DND-41 (cell line): ENCODE measurements at regions not wholly inside any gene's neighbourhood (a gene's known extent, or its start where the extent isn't known, plus 50 kb on each side); places are given as distances from the start of the nearest gene placed in this dataset.

Experiments used
- ATAC-seq: fragments of 200-7000 bp; cut with Tn5 transposase; 3 replicates; pipeline ENCODE4 v1.9.1; 2021; ENCODE audit warnings: low read depth; ENCODE audit not compliant: insufficient read depth
- DNase-seq: peaks from one replicate; pipeline ENCODE4 v3.0.0-alpha.2; 2020
- H2AFZ ChIP-seq: 2 replicates; pipeline ENCODE4 v1.6.0; 2012; ENCODE audit warnings: low read depth, low read length
- H3K27ac ChIP-seq: 2 replicates; pipeline ENCODE4 v1.5.1; 2012; ENCODE audit warnings: low read length, inconsistent platforms
- H3K27me3 ChIP-seq: fragments of 200-600 bp; sonication (generic); 2 replicates; pipeline ENCODE4 v1.6.0; 2012; ENCODE audit warnings: low read length, mild to moderate bottlenecking, inconsistent platforms; ENCODE audit not compliant: insufficient read depth, poor library complexity
- H3K36me3 ChIP-seq: 2 replicates; pipeline ENCODE4 v1.5.1; 2012; ENCODE audit warnings: low read length, inconsistent platforms; ENCODE audit not compliant: insufficient read depth
- H3K4me1 ChIP-seq: 2 replicates; pipeline ENCODE4 v1.5.1; 2012; ENCODE audit warnings: mild to moderate bottlenecking, low read length; ENCODE audit not compliant: insufficient read depth
- H3K4me2 ChIP-seq: 2 replicates; pipeline ENCODE4 v1.6.0; 2012; ENCODE audit warnings: mild to moderate bottlenecking, moderate library complexity, low read length, inconsistent platforms; ENCODE audit not compliant: insufficient read depth
- H3K4me3 ChIP-seq, 2 experiments: fragments of 200-600 bp in 1 of 2; shearing (Covaris generic) in 1 of 2; 2 replicates each; pipeline ENCODE4 v1.5.1; 2012 to 2016; ENCODE audit warnings: inconsistent platforms in 2 of 2, low read length in 2 of 2, mild to moderate bottlenecking in 2 of 2, low read depth in 1 of 2, moderate library complexity in 1 of 2
- H3K79me2 ChIP-seq: 2 replicates; pipeline ENCODE4 v1.6.0; 2012; ENCODE audit warnings: low read length, inconsistent platforms; ENCODE audit not compliant: insufficient read depth
- H3K9ac ChIP-seq: 2 replicates; pipeline ENCODE4 v1.6.0; 2012; ENCODE audit warnings: low read depth, mild to moderate bottlenecking, inconsistent platforms, low read length, moderate library complexity
- H3K9me3 ChIP-seq: 2 replicates; pipeline ENCODE4 v1.5.1; 2012; ENCODE audit warnings: low read length, moderate library complexity, mild to moderate bottlenecking, inconsistent platforms; ENCODE audit not compliant: insufficient read depth, severe bottlenecking
- H4K20me1 ChIP-seq: 2 replicates; pipeline ENCODE4 v1.6.0; 2012; ENCODE audit warnings: low read length; ENCODE audit not compliant: insufficient read depth
- CTCF ChIP-seq: IDR thresholded peaks from 2 replicates; pipeline ENCODE4 v1.5.1; 2012; ENCODE audit warnings: borderline replicate concordance, low read length, moderate library complexity, mild to moderate bottlenecking; ENCODE audit not compliant: poor library complexity, severe bottlenecking; ENCODE audit errors: extremely low read depth
- EZH2 ChIP-seq: IDR thresholded peaks from 3 replicates; pipeline ENCODE4 v1.6.1; 2012; ENCODE audit warnings: borderline replicate concordance, low read depth, mild to moderate bottlenecking, moderate library complexity, low read length, inconsistent platforms; ENCODE audit not compliant: severe bottlenecking

DNA sequence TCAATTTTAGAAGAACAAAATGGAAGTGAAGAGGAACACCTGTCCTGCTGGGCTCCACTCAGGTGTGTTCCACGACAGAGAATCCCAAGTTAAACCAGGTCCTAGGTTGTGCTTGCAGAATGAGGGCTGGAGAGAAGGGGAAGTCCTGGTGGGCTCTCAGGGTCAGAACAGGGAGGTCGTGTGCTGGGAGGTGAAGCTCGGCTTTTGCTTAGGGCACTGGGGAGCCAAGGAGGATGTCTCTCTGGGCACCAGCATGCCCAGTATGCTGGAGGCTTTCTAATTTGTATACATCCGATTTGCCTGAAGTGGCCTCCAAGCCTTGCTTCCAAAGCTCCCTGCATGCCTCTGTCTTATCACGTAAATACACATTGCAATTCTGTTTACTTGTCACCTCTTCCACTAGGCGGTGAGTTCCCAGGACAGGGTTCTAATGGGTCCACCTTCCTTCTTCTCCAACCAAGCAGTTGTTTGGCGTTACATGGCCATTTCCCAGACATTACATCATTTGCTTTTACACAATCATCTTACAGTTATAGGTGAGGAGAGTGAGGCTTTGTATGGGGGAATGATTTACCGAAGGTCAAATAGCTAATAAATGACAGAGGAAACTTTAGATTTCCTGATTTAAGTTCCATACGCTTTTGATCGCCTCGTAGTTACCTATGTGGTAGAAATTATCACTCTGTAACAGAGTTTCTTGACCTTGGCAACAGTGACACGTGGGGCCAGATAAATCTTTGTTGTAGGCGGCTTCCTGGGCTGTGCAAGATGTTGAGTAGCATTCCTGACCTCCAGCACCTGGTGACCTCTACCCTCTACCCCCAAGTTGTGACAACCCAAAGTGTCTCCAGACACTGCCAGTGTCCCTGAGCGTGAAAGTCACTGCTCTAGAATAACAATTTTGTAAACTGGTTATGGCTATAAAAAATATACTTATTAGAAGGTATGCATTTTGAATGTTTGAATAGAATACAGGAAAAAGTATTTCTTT is 901.5 kb downstream of the TBC1D22A start:
- no peaks in the 10 kb centered on the region for H4K20me1 ChIP-seq
- no peak overlapping the region for H3K27ac ChIP-seq
- no peak for DNase-seq
- TF ChIP-seq CTCF (no peak), EZH2 (no peak)
- no peaks in the 10 kb centered on the region for H3K79me2 ChIP-seq
- H3K27me3 ChIP-seq, result no peaks in the 10 kb centered on the region
- no peak overlapping the region for H3K4me2 ChIP-seq
- ATAC-seq, result no peak
- no peak overlapping the region for H2AFZ ChIP-seq
- peaks cover 8% of the 10 kb centered on the region for H3K9me3 ChIP-seq
- no peak overlapping the region for H3K9ac ChIP-seq
- no peaks in the 10 kb centered on the region for H3K4me1 ChIP-seq
- H3K36me3 ChIP-seq, result no peaks in the 10 kb centered on the region
- no peak overlapping the region for H3K4me3 ChIP-seq

DNA sequence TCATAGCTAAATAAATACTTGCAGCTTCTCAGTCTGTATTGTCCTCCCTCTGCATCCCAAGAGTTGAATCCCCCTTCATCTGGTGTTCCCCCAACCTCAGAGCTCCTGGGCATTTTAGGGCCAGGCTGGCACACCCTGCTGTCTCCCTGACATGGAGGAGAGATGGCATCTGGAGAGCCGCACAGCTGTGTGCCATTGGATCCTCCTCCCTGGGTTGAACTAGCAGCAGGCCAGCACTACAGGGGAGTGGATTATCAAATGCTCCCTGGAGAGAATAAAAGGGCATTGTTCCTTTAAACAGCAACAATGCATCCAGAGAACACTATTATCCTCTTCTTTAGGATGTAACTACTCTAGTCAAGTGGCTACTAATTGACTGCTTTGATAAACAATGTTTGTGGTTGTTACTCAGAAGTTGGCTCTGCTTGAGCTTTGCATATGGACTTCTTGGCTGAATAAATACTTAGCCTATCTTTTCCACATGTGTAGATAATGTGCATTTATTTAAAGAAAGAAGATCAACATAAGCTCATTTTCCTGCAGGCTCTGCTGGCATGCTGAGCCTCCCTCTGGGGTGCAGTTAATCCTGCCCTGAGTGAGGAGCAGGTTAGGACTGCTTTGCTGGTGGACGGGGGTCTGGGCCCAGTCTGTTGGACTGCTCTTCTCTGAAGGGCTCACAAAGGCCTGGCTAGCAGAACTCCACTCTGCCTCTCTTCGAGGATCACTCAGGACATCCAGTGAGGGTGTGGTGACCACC is 897.2 kb downstream of the TBC1D22A start:
- ATAC-seq (no peak), DNase-seq (no peak)
- Histone ChIP-seq H3K27me3 (no peaks in the 10 kb centered on the region), H3K79me2 (no peaks in the 10 kb centered on the region), H4K20me1 (no peaks in the 10 kb centered on the region), H3K9ac (no peak overlapping the region), H3K4me2 (no peak overlapping the region), H3K4me3 (no peak overlapping the region), H3K9me3 (peaks cover 8% of the 10 kb centered on the region), H3K4me1 (no peaks in the 10 kb centered on the region), H2AFZ (no peak overlapping the region), H3K36me3 (no peaks in the 10 kb centered on the region), H3K27ac (no peak overlapping the region)
- TF ChIP-seq EZH2, result no peak
- no peak for TF ChIP-seq CTCF

GRCh38 chr22:47658182-47658581 is 895.7 kb downstream of the TBC1D22A start:
- Histone ChIP-seq H3K36me3 (no peaks in the 10 kb centered on the region), H3K9me3 (peaks cover 6% of the 10 kb centered on the region), H3K4me2 (no peak overlapping the region), H3K4me1 (no peaks in the 10 kb centered on the region), H3K9ac (no peak overlapping the region), H3K27me3 (no peaks in the 10 kb centered on the region), H3K27ac (no peak overlapping the region), H3K79me2 (no peaks in the 10 kb centered on the region), H4K20me1 (no peaks in the 10 kb centered on the region), H2AFZ (no peak overlapping the region), H3K4me3 (no peak overlapping the region)
- DNase-seq (no peak), ATAC-seq (no peak)
- TF ChIP-seq CTCF (no peak), EZH2 (no peak)
